ENCODE measurements at regions not wholly inside any gene's neighbourhood (a gene's known extent, or its start where the extent isn't known, plus 50 kb on each side); places are given as distances from the start of the nearest gene placed in this dataset.
A peak's percentile ranks its signal among the peaks of the same experiment; 100 is the strongest.

DNA sequence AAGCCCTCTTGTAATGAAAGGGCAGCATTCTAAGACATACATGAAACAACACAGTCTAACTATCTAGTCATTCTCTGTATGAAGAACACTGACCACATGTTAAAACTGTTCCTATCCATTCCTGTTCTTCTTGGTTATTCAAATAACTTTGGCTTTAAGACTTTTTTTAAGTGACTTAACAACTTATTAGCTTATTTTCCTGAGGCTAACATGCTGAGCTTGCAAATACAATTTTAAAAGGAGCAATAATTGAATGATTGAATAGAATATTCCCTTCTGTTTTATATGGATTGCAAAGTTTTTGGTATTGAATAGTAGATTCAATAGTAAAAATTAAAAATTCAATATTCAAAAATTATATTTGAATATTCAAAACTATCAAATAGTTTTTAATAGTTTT, 92.3 kb downstream of the HTR5A start:
- H3K27ac ChIP-seq: no peak overlapping the region
- no peaks in the 10 kb centered on the region for H3K27me3 ChIP-seq
- DNase-seq (ENCODE audit: extremely low spot score in 2 of 2): no peak
- TF ChIP-seq, protein P1, sequence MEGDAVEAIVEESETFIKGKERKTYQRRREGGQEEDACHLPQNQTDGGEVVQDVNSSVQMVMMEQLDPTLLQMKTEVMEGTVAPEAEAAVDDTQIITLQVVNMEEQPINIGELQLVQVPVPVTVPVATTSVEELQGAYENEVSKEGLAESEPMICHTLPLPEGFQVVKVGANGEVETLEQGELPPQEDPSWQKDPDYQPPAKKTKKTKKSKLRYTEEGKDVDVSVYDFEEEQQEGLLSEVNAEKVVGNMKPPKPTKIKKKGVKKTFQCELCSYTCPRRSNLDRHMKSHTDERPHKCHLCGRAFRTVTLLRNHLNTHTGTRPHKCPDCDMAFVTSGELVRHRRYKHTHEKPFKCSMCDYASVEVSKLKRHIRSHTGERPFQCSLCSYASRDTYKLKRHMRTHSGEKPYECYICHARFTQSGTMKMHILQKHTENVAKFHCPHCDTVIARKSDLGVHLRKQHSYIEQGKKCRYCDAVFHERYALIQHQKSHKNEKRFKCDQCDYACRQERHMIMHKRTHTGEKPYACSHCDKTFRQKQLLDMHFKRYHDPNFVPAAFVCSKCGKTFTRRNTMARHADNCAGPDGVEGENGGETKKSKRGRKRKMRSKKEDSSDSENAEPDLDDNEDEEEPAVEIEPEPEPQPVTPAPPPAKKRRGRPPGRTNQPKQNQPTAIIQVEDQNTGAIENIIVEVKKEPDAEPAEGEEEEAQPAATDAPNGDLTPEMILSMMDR (IDR thresholded peaks at IDR 0.05): no peak
- no peak for TF ChIP-seq POLR2AphosphoS5 (IDR thresholded peaks at IDR 0.05; ENCODE audit: insufficient read depth in 1 of 2, low read depth in 1 of 2)
- TF ChIP-seq POLR2A (IDR thresholded peaks at IDR 0.05): no peak
- peaks cover 12% of the 10 kb centered on the region for H3K4me1 ChIP-seq
- H3K4me3 ChIP-seq: no peak overlapping the region
- no peaks in the 10 kb centered on the region for H3K9me3 ChIP-seq
- H3K36me3 ChIP-seq: no peaks in the 10 kb centered on the region
- intact Hi-C loops (cut with DNase I): no loop called here

DNA sequence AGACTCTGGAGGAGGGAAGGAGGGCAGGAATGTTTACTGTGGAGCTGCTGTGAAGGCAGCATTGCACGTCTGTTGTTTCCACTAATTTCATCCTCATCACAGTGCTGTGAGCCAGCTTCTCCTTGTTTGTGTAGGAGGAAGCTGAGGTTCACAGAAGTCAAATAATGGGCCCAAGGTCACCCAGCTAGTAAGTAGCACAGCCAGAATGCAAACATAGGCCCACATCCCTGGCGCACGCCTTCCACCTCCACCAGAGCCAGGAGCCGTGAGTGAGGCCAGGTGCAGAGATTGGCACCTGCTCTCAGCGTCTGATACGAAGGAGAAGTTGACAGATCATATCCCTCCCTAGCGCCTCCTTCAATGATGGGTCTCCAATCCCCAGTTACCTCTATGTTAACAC, 93.6 kb downstream of the HTR5A start:
- no peak overlapping the region for H3K4me3 ChIP-seq
- H3K4me1 ChIP-seq: peaks cover 12% of the 10 kb centered on the region
- intact Hi-C loops (cut with DNase I): no loop called here
- DNase-seq (ENCODE audit: extremely low spot score in 2 of 2): no peak
- TF ChIP-seq POLR2AphosphoS5 (IDR thresholded peaks at IDR 0.05; ENCODE audit: insufficient read depth in 1 of 2, low read depth in 1 of 2): no peak
- H3K9me3 ChIP-seq: no peaks in the 10 kb centered on the region
- no peaks in the 10 kb centered on the region for H3K27me3 ChIP-seq
- H3K27ac ChIP-seq: no peak overlapping the region
- no peaks in the 10 kb centered on the region for H3K36me3 ChIP-seq

DNA sequence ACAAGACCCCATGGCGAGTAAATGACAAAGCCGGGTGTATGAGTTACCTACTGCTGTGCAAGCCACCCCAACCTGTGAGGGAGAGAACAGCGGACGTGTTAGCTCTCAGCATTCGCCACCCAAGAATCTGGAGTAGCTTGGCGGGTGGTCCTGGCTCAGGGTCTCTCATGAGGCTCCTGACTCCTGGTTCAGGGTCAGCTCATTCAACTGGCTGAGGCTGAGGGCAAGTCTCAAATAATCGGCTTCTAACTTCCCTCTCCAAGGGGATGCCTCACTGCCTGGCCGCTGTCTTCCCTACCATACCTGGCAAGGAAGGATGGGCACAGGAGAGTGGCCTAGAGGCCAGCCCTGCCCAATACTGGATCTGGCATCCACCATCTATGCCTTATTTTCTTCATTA, 94.2 kb downstream of the HTR5A start:
- Histone ChIP-seq H3K4me3 (no peak overlapping the region), H3K9me3 (no peaks in the 10 kb centered on the region), H3K36me3 (no peaks in the 10 kb centered on the region), H3K27ac (no peak overlapping the region), H3K27me3 (no peaks in the 10 kb centered on the region), H3K4me1 (peaks cover 12% of the 10 kb centered on the region)
- no peak for TF ChIP-seq POLR2AphosphoS5 (IDR thresholded peaks at IDR 0.05; ENCODE audit: insufficient read depth in 1 of 2, low read depth in 1 of 2)
- TF ChIP-seq, protein P1 (IDR thresholded peaks at IDR 0.05): no peak
- no peak for TF ChIP-seq POLR2A (IDR thresholded peaks at IDR 0.05)
- intact Hi-C loops (cut with DNase I): no loop called here
- DNase-seq (ENCODE audit: extremely low spot score in 2 of 2): no peak

DNA sequence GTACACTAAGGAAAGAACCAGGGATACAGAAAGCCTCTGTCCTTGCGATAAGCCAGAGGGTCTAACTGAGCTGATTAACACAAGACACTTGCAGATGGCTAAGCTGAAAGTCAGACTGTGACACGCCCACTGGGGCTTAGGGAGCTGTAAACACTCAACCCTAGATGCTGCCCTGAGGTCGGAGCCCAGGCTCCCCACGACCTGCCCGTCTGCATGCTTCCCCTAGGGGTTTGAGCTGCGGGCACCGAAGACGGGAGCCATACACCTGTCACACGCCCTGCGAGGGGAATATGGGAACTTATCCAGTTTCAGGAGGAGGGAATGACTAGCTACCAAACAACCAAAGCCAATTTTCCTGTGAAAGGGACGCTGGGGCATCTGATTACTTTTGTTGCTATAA, 96.0 kb downstream of the HTR5A start:
- H3K27ac ChIP-seq: peak overlapping the region; percentile 82
- H3K4me3 ChIP-seq: no peak overlapping the region
- H3K36me3 ChIP-seq: no peaks in the 10 kb centered on the region
- intact Hi-C loops (cut with DNase I): no loop called here
- H3K9me3 ChIP-seq: no peaks in the 10 kb centered on the region
- no peak for TF ChIP-seq POLR2A (IDR thresholded peaks at IDR 0.05)
- no peak for TF ChIP-seq POLR2AphosphoS5 (IDR thresholded peaks at IDR 0.05; ENCODE audit: insufficient read depth in 1 of 2, low read depth in 1 of 2)
- TF ChIP-seq, protein P1 (IDR thresholded peaks at IDR 0.05): no peak
- H3K27me3 ChIP-seq: no peaks in the 10 kb centered on the region
- DNase-seq (ENCODE audit: extremely low spot score in 2 of 2): no peak
- peaks cover 12% of the 10 kb centered on the region for H3K4me1 ChIP-seq

DNA sequence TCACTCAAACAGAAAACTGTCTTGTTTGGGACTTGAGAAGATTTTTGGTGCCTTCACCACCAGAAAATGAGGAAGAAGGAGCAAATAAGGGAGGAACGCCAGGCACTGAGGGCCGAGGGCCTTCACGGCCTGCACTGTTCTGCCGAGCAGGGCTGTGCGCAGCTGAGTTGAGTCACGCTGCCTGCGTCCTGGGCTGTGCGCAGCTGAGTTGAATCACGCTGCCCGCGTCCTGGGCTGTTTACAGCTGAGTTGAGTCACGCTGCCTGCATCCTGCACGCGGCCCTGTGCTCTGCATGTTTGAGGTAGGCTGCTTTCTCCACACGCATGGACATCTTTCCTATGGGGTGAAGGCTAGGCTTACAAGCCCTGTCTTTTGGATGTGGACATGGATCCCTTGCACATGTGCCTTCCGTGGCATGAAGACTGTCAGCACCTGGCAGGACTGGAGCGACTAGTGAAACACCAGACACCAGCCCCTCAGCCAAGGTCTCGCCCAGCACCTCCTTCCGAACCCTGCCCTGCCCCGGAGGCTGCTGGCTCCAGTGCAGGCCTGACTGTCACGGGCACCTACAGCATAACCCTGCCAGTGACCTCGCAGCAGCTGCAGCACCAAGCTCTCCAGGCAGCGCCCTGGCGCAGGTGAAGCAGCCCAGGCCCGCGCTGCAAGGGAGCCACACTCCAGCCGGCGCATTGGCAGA, 96.7 kb downstream of the HTR5A start:
- no peak for DNase-seq (ENCODE audit: extremely low spot score in 2 of 2)
- no peaks in the 10 kb centered on the region for H3K9me3 ChIP-seq
- no peak overlapping the region for H3K4me3 ChIP-seq
- H3K4me1 ChIP-seq: peaks cover 12% of the 10 kb centered on the region
- peak overlapping the region; percentile 82 for H3K27ac ChIP-seq
- no peaks in the 10 kb centered on the region for H3K36me3 ChIP-seq
- TF ChIP-seq, protein P1 (IDR thresholded peaks at IDR 0.05): no peak
- no peak for TF ChIP-seq POLR2A (IDR thresholded peaks at IDR 0.05)
- peak; percentile 52 to 63 for TF ChIP-seq POLR2AphosphoS5 (IDR thresholded peaks at IDR 0.05; ENCODE audit: insufficient read depth in 1 of 2, low read depth in 1 of 2)
- no peaks in the 10 kb centered on the region for H3K27me3 ChIP-seq
- intact Hi-C loops (cut with DNase I): no loop called here

All from vagina (tissue), 2 donors.